Esophagus squamous epithelium (tissue), 4 donors: ENCODE measurements at regions not wholly inside any gene's neighbourhood (a gene's known extent, or its start where the extent isn't known, plus 50 kb on each side); places are given as distances from the start of the nearest gene placed in this dataset.

Experiments used
- POLR2A ChIP-seq, 4 donors: fragments of 450-650 bp; IDR thresholded peaks; one replicate each; pipeline ENCODE4 v1.6.1; 2017; ENCODE audit warnings: antibody characterized with exemption in 4 of 4, mild to moderate bottlenecking in 4 of 4, moderate library complexity in 3 of 4
- TF ChIP-seq, protein P1 (sequence below), 6 experiments: fragments of 450-650 bp in 4 of 6; fragments of 200-600 bp in 2 of 6; sonication (generic) in 2 of 6; IDR thresholded peaks; one replicate each; pipeline ENCODE4 v1.5.1; 2016 to 2019; ENCODE audit warnings: antibody characterized with exemption in 6 of 6, mild to moderate bottlenecking in 4 of 6, moderate library complexity in 4 of 6

GRCh38 chr12:75779891-75780496 lies 251.6 kb downstream of the PHLDA1 start:
- TF ChIP-seq POLR2A (IDR thresholded peaks at IDR 0.05), result no peak
- TF ChIP-seq, protein P1, sequence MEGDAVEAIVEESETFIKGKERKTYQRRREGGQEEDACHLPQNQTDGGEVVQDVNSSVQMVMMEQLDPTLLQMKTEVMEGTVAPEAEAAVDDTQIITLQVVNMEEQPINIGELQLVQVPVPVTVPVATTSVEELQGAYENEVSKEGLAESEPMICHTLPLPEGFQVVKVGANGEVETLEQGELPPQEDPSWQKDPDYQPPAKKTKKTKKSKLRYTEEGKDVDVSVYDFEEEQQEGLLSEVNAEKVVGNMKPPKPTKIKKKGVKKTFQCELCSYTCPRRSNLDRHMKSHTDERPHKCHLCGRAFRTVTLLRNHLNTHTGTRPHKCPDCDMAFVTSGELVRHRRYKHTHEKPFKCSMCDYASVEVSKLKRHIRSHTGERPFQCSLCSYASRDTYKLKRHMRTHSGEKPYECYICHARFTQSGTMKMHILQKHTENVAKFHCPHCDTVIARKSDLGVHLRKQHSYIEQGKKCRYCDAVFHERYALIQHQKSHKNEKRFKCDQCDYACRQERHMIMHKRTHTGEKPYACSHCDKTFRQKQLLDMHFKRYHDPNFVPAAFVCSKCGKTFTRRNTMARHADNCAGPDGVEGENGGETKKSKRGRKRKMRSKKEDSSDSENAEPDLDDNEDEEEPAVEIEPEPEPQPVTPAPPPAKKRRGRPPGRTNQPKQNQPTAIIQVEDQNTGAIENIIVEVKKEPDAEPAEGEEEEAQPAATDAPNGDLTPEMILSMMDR (IDR thresholded peaks at IDR 0.05), result no peak
